Gastroesophageal sphincter (tissue), 4 donors: ENCODE measurements at regions not wholly inside any gene's neighbourhood (a gene's known extent, or its start where the extent isn't known, plus 50 kb on each side); places are given as distances from the start of the nearest gene placed in this dataset.

Experiments used
- ATAC-seq: fragments of 150-250 bp; one replicate; pipeline ENCODE4 v1.9.1; 2016; ENCODE audit warnings: mild to moderate bottlenecking, moderate library complexity
- H3K27ac ChIP-seq, 4 donors: fragments of 200-600 bp; sonication (generic) in 3 of 4; 1 replicate in 3 of 4; 2 replicates in 1 of 4; pipeline ENCODE4 v1.5.1; 2016 to 2019
- H3K27me3 ChIP-seq: fragments of 200-600 bp; sonication (generic); one replicate; pipeline ENCODE4 v1.5.1; 2019
- H3K36me3 ChIP-seq, 2 donors: fragments of 200-600 bp; sonication (generic); one replicate each; pipeline ENCODE4 v1.5.1; 2019; ENCODE audit warnings: control low read depth in 1 of 2
- H3K4me1 ChIP-seq, 3 donors: fragments of 200-600 bp; sonication (generic); 1 replicate in 2 of 3; 2 replicates in 1 of 3; pipeline ENCODE4 v1.5.1; 2016 to 2019; ENCODE audit warnings: control low read depth in 2 of 3
- H3K4me3 ChIP-seq, 2 donors: fragments of 200-600 bp; sonication (generic); one replicate each; pipeline ENCODE4 v1.5.1; 2019; ENCODE audit warnings: mild to moderate bottlenecking in 1 of 2, moderate library complexity in 1 of 2
- H3K9me3 ChIP-seq, 3 donors: fragments of 200-600 bp; sonication (generic); one replicate each; pipeline ENCODE4 v1.5.1; 2017 to 2019; ENCODE audit warnings: control low read depth in 2 of 3
- CTCF ChIP-seq, 4 experiments: fragments of 200-600 bp in 2 of 4; fragments of 450-650 bp in 2 of 4; sonication (generic) in 1 of 4; IDR thresholded peaks; one replicate each; pipeline ENCODE4 v1.5.1; 2017 to 2019; ENCODE audit warnings: antibody characterized with exemption in 4 of 4, mild to moderate bottlenecking in 2 of 4, moderate library complexity in 2 of 4
- EP300 ChIP-seq: sonication (generic); formaldehyde crosslinking; IDR thresholded peaks from one replicate; pipeline ENCODE4 v1.6.1; 2017; ENCODE audit warnings: antibody characterized with exemption, mild to moderate bottlenecking
- POLR2A ChIP-seq, 2 donors: fragments of 450-650 bp; IDR thresholded peaks; one replicate each; pipeline ENCODE4 v1.6.1; 2017; ENCODE audit warnings: antibody characterized with exemption in 2 of 2, mild to moderate bottlenecking in 2 of 2, moderate library complexity in 1 of 2
- POLR2AphosphoS5 ChIP-seq: sonication (generic); formaldehyde crosslinking; IDR thresholded peaks from one replicate; pipeline ENCODE4 v1.6.1; 2017; ENCODE audit warnings: antibody characterized with exemption
- WGBS, 2 donors: methylation state at CpG; one replicate each; pipeline ENCODE4 v1.1.5; 2018; ENCODE audit warnings: low coverage in 1 of 2; 5-methylcytosine and 5-hydroxymethylcytosine counted together

GRCh38 chr13:32828711-32829110 is 187.5 kb upstream of the KL start:
- TF ChIP-seq POLR2A (IDR thresholded peaks at IDR 0.05) (no peak), CTCF (IDR thresholded peaks at IDR 0.05) (no peak), POLR2AphosphoS5 (no peak), EP300 (no peak)
- ATAC-seq = no peak
- H3K27ac ChIP-seq = no peak overlapping the region
- H3K4me3 ChIP-seq = no peak overlapping the region
- H3K9me3 ChIP-seq = peaks cover 0 to 5% (median 0%) of the 10 kb centered on the region in 3 donors
- H3K27me3 ChIP-seq = no peaks in the 10 kb centered on the region
- 94 to 96% methylated on average over 6 of the region's 6 CpGs for WGBS, 2 donors
- H3K36me3 ChIP-seq = no peaks in the 10 kb centered on the region
- peaks cover 0 to 7% (median 0%) of the 10 kb centered on the region in 3 donors for H3K4me1 ChIP-seq

GRCh38 chr13:32829269-32829668 is 187.0 kb upstream of the KL start:
- H3K27ac ChIP-seq = no peak overlapping the region
- 70 to 80% methylated on average over 5 to 6 of the region's 6 CpGs for WGBS, 2 donors
- ATAC-seq = no peak
- TF ChIP-seq CTCF (IDR thresholded peaks at IDR 0.05) (no peak), EP300 (no peak), POLR2AphosphoS5 (no peak)
- peaks cover 0 to 5% (median 0%) of the 10 kb centered on the region in 3 donors for H3K9me3 ChIP-seq
- H3K4me3 ChIP-seq = no peak overlapping the region
- no peaks in the 10 kb centered on the region for H3K36me3 ChIP-seq
- peaks cover 0 to 5% (median 0%) of the 10 kb centered on the region in 3 donors for H3K4me1 ChIP-seq
- H3K27me3 ChIP-seq = no peaks in the 10 kb centered on the region

GRCh38 chr13:32829676-32830335 is 186.4 kb upstream of the KL start:
- Histone ChIP-seq H3K4me3 (no peak overlapping the region), H3K9me3 (peaks cover 0 to 9% (median 0%) of the 10 kb centered on the region in 3 donors), H3K4me1 (no peaks in the 10 kb centered on the region), H3K27ac (no peak overlapping the region), H3K27me3 (no peaks in the 10 kb centered on the region), H3K36me3 (no peaks in the 10 kb centered on the region)
- WGBS, 2 donors = 76 to 83% methylated on average over 7 of the region's 8 CpGs
- TF ChIP-seq CTCF (IDR thresholded peaks at IDR 0.05) = no peak
- TF ChIP-seq EP300 = no peak
- no peak for TF ChIP-seq POLR2AphosphoS5
- no peak for TF ChIP-seq POLR2A (IDR thresholded peaks at IDR 0.05)
- ATAC-seq = no peak

- Histone ChIP-seq H3K27me3 (no peaks in the 10 kb centered on the region), H3K9me3 (peaks cover 0 to 12% (median 0%) of the 10 kb centered on the region in 3 donors), H3K4me1 (no peaks in the 10 kb centered on the region), H3K36me3 (no peaks in the 10 kb centered on the region), H3K27ac (no peak overlapping the region), H3K4me3 (no peak overlapping the region)
- no peak for ATAC-seq
- 77 to 84% methylated on average over 6 to 9 of the region's 10 CpGs for WGBS, 2 donors
- TF ChIP-seq POLR2A (IDR thresholded peaks at IDR 0.05) (no peak), EP300 (no peak)
These were observed 185.7 kb upstream of the KL start for GRCh38 chr13:32830336-32831031.

- H3K27ac ChIP-seq = no peak overlapping the region
- no peaks in the 10 kb centered on the region for H3K36me3 ChIP-seq
- H3K4me1 ChIP-seq = peaks cover 0 to 20% (median 0%) of the 10 kb centered on the region in 3 donors
- H3K4me3 ChIP-seq = no peak overlapping the region
- H3K9me3 ChIP-seq = peaks cover 0 to 12% (median 0%) of the 10 kb centered on the region in 3 donors
- 80 to 93% methylated on average over 5 of the region's 5 CpGs for WGBS, 2 donors
- no peaks in the 10 kb centered on the region for H3K27me3 ChIP-seq
- no peak for ATAC-seq
- no peak for TF ChIP-seq POLR2A (IDR thresholded peaks at IDR 0.05)
- no peak for TF ChIP-seq POLR2AphosphoS5
- no peak for TF ChIP-seq EP300
- TF ChIP-seq CTCF (IDR thresholded peaks at IDR 0.05) = no peak
These were observed 178.8 kb upstream of the KL start for GRCh38 chr13:32837307-32837972.
